Endodermal cell (in vitro differentiated cells): ENCODE measurements at regions not wholly inside any gene's neighbourhood (a gene's known extent, or its start where the extent isn't known, plus 50 kb on each side); places are given as distances from the start of the nearest gene placed in this dataset.

Experiments used
- DNase-seq: peaks from one replicate; pipeline ENCODE4 v3.0.0-alpha.2; 2017
- H3K27ac ChIP-seq: 2 replicates; pipeline ENCODE4 v1.5.1; 2013; ENCODE audit warnings: mild to moderate bottlenecking, low read depth, low read length, moderate library complexity
- H3K27me3 ChIP-seq: 2 replicates; pipeline ENCODE4 v1.6.1; 2013; ENCODE audit warnings: mild to moderate bottlenecking, low read length, moderate library complexity; ENCODE audit not compliant: insufficient read depth, control insufficient read depth, poor library complexity, severe bottlenecking
- H3K36me3 ChIP-seq: 2 replicates; pipeline ENCODE4 v1.7.0; 2013; ENCODE audit warnings: mild to moderate bottlenecking, low read length, moderate library complexity; ENCODE audit not compliant: control insufficient read depth, insufficient read depth
- H3K4me1 ChIP-seq: one replicate; pipeline ENCODE4 v1.7.0; 2013; ENCODE audit warnings: low read length; ENCODE audit not compliant: control insufficient read depth, insufficient read depth
- H3K4me3 ChIP-seq: 2 replicates; pipeline ENCODE4 v1.5.1; 2013; ENCODE audit warnings: mild to moderate bottlenecking, low read length, moderate library complexity
- H3K9ac ChIP-seq: 2 replicates; pipeline ENCODE4 v1.6.1; 2013; ENCODE audit warnings: mild to moderate bottlenecking, low read length, moderate library complexity; ENCODE audit not compliant: poor library complexity, severe bottlenecking; ENCODE audit errors: extremely low read depth
- H3K9me3 ChIP-seq: 2 replicates; pipeline ENCODE4 v1.6.1; 2013; ENCODE audit warnings: mild to moderate bottlenecking, low read length, moderate library complexity; ENCODE audit not compliant: control insufficient read depth
- H3K27ac Mint-ChIP-seq: 2 replicates; pipeline ENCODE4 v1.8.0; 2020; ENCODE audit warnings: mixed read lengths
- H3K27me3 Mint-ChIP-seq: 2 replicates; pipeline ENCODE4 v1.8.0; 2021; ENCODE audit warnings: mild to moderate bottlenecking, mixed read lengths; ENCODE audit not compliant: insufficient read depth
- H3K36me3 Mint-ChIP-seq: 2 replicates; pipeline ENCODE4 v1.8.0; 2020; ENCODE audit warnings: low read depth, mixed read lengths
- H3K4me1 Mint-ChIP-seq: 2 replicates; pipeline ENCODE4 v1.8.0; 2020; ENCODE audit warnings: mixed read lengths
- H3K4me3 Mint-ChIP-seq: 2 replicates; pipeline ENCODE4 v1.8.0; 2020; ENCODE audit warnings: mild to moderate bottlenecking, moderate library complexity, mixed read lengths
- H3K9me3 Mint-ChIP-seq: 2 replicates; pipeline ENCODE4 v1.8.0; 2020; ENCODE audit warnings: mild to moderate bottlenecking, mixed read lengths
- WGBS, 2 experiments: methylation state at CpG; one replicate each; pipeline versions ENCODE4 v1.1.5 to v1.1.7; 2013; ENCODE audit warnings: missing lambda C conversion rate in 2 of 2, mixed read lengths in 1 of 2; ENCODE audit not compliant: insufficient coverage in 1 of 2, insufficient read length in 1 of 2; 5-methylcytosine and 5-hydroxymethylcytosine counted together
- TF ChIP-seq, protein P1 (sequence below): fragments of 200-600 bp; sonication (generic); conservative IDR thresholded peaks from 2 replicates; pipeline ENCODE4 v1.5.0; 2021; ENCODE audit warnings: antibody characterized with exemption, mild to moderate bottlenecking

DNA sequence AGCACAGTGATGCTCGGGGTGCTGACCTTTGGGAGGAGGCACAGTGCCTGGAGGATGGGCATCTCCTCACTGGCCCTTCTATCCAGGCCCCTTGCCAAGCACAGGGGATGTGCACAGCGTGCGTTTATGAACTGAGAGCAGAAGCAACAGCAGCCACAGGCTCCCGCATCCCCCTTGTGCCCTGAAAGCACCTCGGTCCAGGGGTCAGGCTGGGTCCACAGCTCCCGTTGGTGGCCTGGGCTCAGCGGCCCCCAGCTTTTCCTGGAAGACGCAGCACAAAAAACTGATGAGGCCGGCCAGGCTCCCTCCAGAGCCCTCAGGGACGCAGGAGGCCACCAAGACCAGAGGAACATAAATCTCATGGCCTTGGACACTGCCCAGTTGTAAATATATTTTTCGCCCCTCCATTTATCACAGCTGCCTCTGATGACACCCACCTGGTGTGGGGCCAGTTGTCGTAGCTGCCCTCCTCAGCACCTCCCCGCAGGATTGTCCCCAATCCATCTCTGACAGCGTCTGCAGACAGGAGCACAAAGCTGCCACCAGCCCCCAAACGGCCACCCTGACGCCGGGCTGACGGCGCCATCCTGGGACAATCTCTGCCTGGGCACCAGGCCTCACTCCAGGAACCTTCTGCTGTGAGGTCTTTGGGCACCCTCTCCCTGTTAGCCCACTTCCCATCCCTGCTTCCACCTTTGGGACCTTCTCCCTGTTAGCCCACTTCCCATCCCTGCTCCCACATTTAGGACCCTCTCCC lies 203.1 kb downstream of the BRD1 start:
- no peak for DNase-seq
- Mint-ChIP-seq H3K27me3 (no peaks in the 10 kb centered on the region), H3K36me3 (no peaks in the 10 kb centered on the region), H3K4me1 (no peaks in the 10 kb centered on the region), H3K9me3 (no peaks in the 10 kb centered on the region), H3K27ac (no peak overlapping the region), H3K4me3 (no peak overlapping the region)
- Histone ChIP-seq H3K27ac (no peak overlapping the region), H3K9ac (no peak overlapping the region), H3K4me1 (no peaks in the 10 kb centered on the region), H3K36me3 (no peaks in the 10 kb centered on the region), H3K4me3 (no peak overlapping the region), H3K27me3 (no peaks in the 10 kb centered on the region), H3K9me3 (no peaks in the 10 kb centered on the region)
- TF ChIP-seq, protein P1, sequence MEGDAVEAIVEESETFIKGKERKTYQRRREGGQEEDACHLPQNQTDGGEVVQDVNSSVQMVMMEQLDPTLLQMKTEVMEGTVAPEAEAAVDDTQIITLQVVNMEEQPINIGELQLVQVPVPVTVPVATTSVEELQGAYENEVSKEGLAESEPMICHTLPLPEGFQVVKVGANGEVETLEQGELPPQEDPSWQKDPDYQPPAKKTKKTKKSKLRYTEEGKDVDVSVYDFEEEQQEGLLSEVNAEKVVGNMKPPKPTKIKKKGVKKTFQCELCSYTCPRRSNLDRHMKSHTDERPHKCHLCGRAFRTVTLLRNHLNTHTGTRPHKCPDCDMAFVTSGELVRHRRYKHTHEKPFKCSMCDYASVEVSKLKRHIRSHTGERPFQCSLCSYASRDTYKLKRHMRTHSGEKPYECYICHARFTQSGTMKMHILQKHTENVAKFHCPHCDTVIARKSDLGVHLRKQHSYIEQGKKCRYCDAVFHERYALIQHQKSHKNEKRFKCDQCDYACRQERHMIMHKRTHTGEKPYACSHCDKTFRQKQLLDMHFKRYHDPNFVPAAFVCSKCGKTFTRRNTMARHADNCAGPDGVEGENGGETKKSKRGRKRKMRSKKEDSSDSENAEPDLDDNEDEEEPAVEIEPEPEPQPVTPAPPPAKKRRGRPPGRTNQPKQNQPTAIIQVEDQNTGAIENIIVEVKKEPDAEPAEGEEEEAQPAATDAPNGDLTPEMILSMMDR, result no peak
- WGBS, 2 experiments, result 84 to 89% methylated on average over 16 to 19 of the region's 19 CpGs

DNA sequence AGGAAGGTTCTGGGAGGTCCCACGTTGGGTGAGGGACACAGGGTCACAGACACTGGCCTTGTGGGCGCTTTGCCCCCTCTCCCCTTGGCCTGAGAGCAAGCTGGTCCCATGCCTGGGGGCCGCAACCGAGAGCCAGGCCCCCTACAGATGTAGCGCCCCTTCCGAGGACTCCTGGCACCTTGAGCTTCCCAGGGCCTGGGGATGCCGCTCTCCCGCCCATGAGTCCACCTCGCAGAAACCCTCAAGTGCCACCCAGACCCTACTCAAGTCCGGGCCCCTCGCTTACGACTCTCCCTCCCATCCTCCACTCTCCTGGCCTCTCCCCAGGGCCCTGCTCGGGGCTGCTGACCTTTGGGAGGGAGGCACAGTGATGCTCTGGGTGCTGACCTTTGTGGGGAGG lies 204.0 kb downstream of the BRD1 start:
- Histone ChIP-seq H3K27ac (no peak overlapping the region), H3K27me3 (no peaks in the 10 kb centered on the region), H3K4me1 (no peaks in the 10 kb centered on the region), H3K36me3 (no peaks in the 10 kb centered on the region), H3K4me3 (no peak overlapping the region), H3K9ac (no peak overlapping the region), H3K9me3 (no peaks in the 10 kb centered on the region)
- H3K9me3 Mint-ChIP-seq, result no peaks in the 10 kb centered on the region
- H3K4me3 Mint-ChIP-seq, result no peak overlapping the region
- H3K27ac Mint-ChIP-seq, result no peak overlapping the region
- H3K27me3 Mint-ChIP-seq, result no peaks in the 10 kb centered on the region
- TF ChIP-seq, protein P1, result no peak
- 82 to 96% methylated on average over 7 to 13 of the region's 13 CpGs for WGBS, 2 experiments
- no peaks in the 10 kb centered on the region for H3K4me1 Mint-ChIP-seq
- no peak for DNase-seq
- no peaks in the 10 kb centered on the region for H3K36me3 Mint-ChIP-seq

DNA sequence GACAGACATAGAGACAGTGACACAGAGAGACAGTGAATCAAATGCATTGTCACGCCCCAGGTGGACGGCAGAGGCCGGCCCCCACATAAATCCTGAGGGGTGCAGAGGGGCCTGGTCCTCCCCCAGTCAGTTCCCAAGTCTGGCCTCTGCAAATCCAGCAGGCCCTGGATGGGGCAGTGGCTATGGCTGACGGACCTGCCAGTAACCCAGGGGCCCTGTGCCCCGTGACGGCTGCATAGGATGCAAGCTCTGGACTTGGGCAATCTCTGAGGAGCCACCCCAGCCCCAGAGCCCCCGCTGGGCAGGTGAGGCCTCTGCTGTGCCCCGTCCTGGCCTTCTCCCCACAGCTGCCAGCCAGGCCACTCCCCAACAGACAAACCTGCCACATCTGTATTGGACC lies 204.5 kb downstream of the BRD1 start:
- TF ChIP-seq, protein P1, result no peak
- H3K27ac Mint-ChIP-seq, result no peak overlapping the region
- H3K27me3 Mint-ChIP-seq, result no peaks in the 10 kb centered on the region
- no peaks in the 10 kb centered on the region for H3K4me1 Mint-ChIP-seq
- no peak overlapping the region for H3K27ac ChIP-seq
- no peaks in the 10 kb centered on the region for H3K36me3 Mint-ChIP-seq
- no peaks in the 10 kb centered on the region for H3K27me3 ChIP-seq
- no peak overlapping the region for H3K9ac ChIP-seq
- H3K4me3 ChIP-seq, result no peak overlapping the region
- DNase-seq, result no peak
- H3K4me1 ChIP-seq, result no peaks in the 10 kb centered on the region
- no peaks in the 10 kb centered on the region for H3K36me3 ChIP-seq
- no peaks in the 10 kb centered on the region for H3K9me3 Mint-ChIP-seq
- H3K4me3 Mint-ChIP-seq, result no peak overlapping the region
- no peaks in the 10 kb centered on the region for H3K9me3 ChIP-seq
- 90 to 92% methylated on average over 7 to 8 of the region's 8 CpGs for WGBS, 2 experiments
